HCT116 (cell line): ENCODE measurements at regions not wholly inside any gene's neighbourhood (a gene's known extent, or its start where the extent isn't known, plus 50 kb on each side); places are given as distances from the start of the nearest gene placed in this dataset.

ENCODE experiments used
- ATAC-seq: fragments of 200-7000 bp; cut with Tn5 transposase; 2 replicates; pipeline ENCODE4 v1.9.1; 2020; ENCODE audit warnings: mild to moderate bottlenecking, moderate library complexity
- BruUV-seq: library from RNA; stranded (reverse); fragments of 400-500 nt; replicated peaks from 2 replicates; lab custom pipeline; 2021; lab: Mats Ljungman, UMichigan
- CTCF ChIA-PET: fragments of 300-600 bp; sonication (Branson Sonifier 250); formaldehyde crosslinking; loops from one replicate; lab custom pipeline; 2021; ENCODE audit warnings: antibody characterized with exemption; lab: Charles Lee
- POLR2A ChIA-PET: fragments of 300-600, 350-600 bp; sonication (Branson Sonifier 250); formaldehyde crosslinking; loops from one replicate; lab custom pipeline; 2021; ENCODE audit warnings: antibody characterized with exemption; lab: Charles Lee
- RAD21 ChIA-PET, 2 experiments: fragments of 300-600 bp; sonication (Branson Sonifier 250); formaldehyde crosslinking; loops; one replicate each; lab custom pipeline; 2023; ENCODE audit warnings: low total read pairs in 2 of 2; ENCODE audit not compliant: uncharacterized antibody in 2 of 2, unreplicated experiment in 2 of 2, low non-redundant PET in 1 of 2; lab: Charles Lee
- DNase-seq: peaks from one replicate; pipeline ENCODE4 v3.0.0-alpha.2; 2010; ENCODE audit warnings: low read depth, low spot score
- H2AFZ ChIP-seq: fragments of 200-600 bp; shearing (Covaris generic), sonication (generic); 2 replicates; pipeline ENCODE4 v1.6.1; 2017; ENCODE audit warnings: low read depth, mixed run types, mixed read lengths, antibody characterized with exemption, low read length; ENCODE audit not compliant: poor library complexity, severe bottlenecking
- H3K27ac ChIP-seq: 2 replicates; pipeline ENCODE4 v1.5.1; 2012; ENCODE audit warnings: low read depth, low read length
- H3K27me3 ChIP-seq: fragments of 200-600 bp; sonication (generic); 2 replicates; pipeline ENCODE4 v1.6.1; 2016; ENCODE audit warnings: mixed run types, low read length, mixed read lengths; ENCODE audit not compliant: insufficient read depth
- H3K36me3 ChIP-seq, 2 experiments: fragments of 200-500 bp in 1 of 2; fragments of 200-600 bp in 1 of 2; sonication (Bioruptor generic) in 1 of 2; sonication (generic) in 1 of 2; 2 replicates each; pipeline versions ENCODE4 v1.5.1 to v1.6.1; 2014 to 2016; ENCODE audit warnings: low read length in 2 of 2, inconsistent platforms in 1 of 2, mixed read lengths in 1 of 2, mixed run types in 1 of 2; ENCODE audit not compliant: insufficient read depth in 2 of 2, control insufficient read depth in 1 of 2
- H3K4me1 ChIP-seq, 2 experiments: fragments of 200-600 bp in 1 of 2; sonication (generic) in 1 of 2; 2 replicates each; pipeline versions ENCODE4 v1.5.1 to v1.6.1; 2012 to 2017; ENCODE audit warnings: low read length in 2 of 2, inconsistent platforms in 1 of 2, mild to moderate bottlenecking in 1 of 2, mixed read lengths in 1 of 2, mixed run types in 1 of 2, moderate library complexity in 1 of 2; ENCODE audit not compliant: insufficient read depth in 2 of 2, control insufficient read depth in 1 of 2
- H3K4me2 ChIP-seq: fragments of 200-600 bp; sonication (generic); 2 replicates; pipeline ENCODE4 v1.6.1; 2017; ENCODE audit warnings: mixed run types, low read length, mixed read lengths
- H3K4me3 ChIP-seq, 2 experiments: fragments of 200-600 bp in 1 of 2; sonication (generic) in 1 of 2; replicated peaks in 1 of 2; 2 replicates each; pipeline ENCODE4 v1.5.1; 2011 to 2016; ENCODE audit warnings: low read length in 2 of 2, control low read depth in 1 of 2, low read depth in 1 of 2, mild to moderate bottlenecking in 1 of 2, mixed read lengths in 1 of 2, mixed run types in 1 of 2
- H3K79me2 ChIP-seq: fragments of 200-600 bp; sonication (generic); 2 replicates; pipeline ENCODE4 v1.6.1; 2017; ENCODE audit warnings: mild to moderate bottlenecking, mixed run types, low read length, moderate library complexity, mixed read lengths; ENCODE audit not compliant: insufficient read depth
- H3K9ac ChIP-seq: fragments of 200-600 bp; sonication (generic); 2 replicates; pipeline ENCODE4 v1.6.1; 2016; ENCODE audit warnings: low read length, mixed read lengths
- H3K9me2 ChIP-seq: fragments of 200-600 bp; sonication (generic), shearing (Covaris generic); 2 replicates; pipeline ENCODE4 v1.6.1; 2017; ENCODE audit warnings: mixed run types, mild to moderate bottlenecking, moderate library complexity; ENCODE audit not compliant: insufficient read depth
- H3K9me3 ChIP-seq, 2 experiments: fragments of 200-500 bp in 1 of 2; fragments of 200-600 bp in 1 of 2; sonication (Bioruptor generic) in 1 of 2; sonication (generic) in 1 of 2; 2 replicates each; pipeline ENCODE4 v1.6.1; 2014 to 2017; ENCODE audit warnings: low read length in 2 of 2, mixed read lengths in 2 of 2, inconsistent platforms in 1 of 2, low read depth in 1 of 2, mild to moderate bottlenecking in 1 of 2, mixed run types in 1 of 2, moderate library complexity in 1 of 2; ENCODE audit not compliant: control insufficient read depth in 1 of 2, insufficient read depth in 1 of 2
- H4K20me1 ChIP-seq: fragments of 200-600 bp; sonication (generic), shearing (Covaris generic); 2 replicates; pipeline ENCODE4 v1.6.1; 2017; ENCODE audit warnings: mixed run types, mild to moderate bottlenecking, moderate library complexity; ENCODE audit not compliant: insufficient read depth
- CBX3 ChIP-seq: IDR thresholded peaks from 2 replicates; pipeline ENCODE4 v1.6.1; 2012; ENCODE audit warnings: low read depth
- CEBPB ChIP-seq: IDR thresholded peaks from 2 replicates; pipeline ENCODE4 v1.6.1; 2012; ENCODE audit warnings: low read depth
- EZH2 ChIP-seq: fragments of 200-600 bp; sonication (generic); IDR thresholded peaks from 2 replicates; pipeline ENCODE4 v1.6.1; 2017; ENCODE audit warnings: antibody characterized with exemption, mixed run types
- EZH2phosphoT487 ChIP-seq: fragments of 200-600 bp; IDR thresholded peaks from 2 replicates; pipeline ENCODE4 v1.6.1; 2018; ENCODE audit warnings: antibody characterized with exemption, borderline replicate concordance
- FOSL1 ChIP-seq: IDR thresholded peaks from 2 replicates; pipeline ENCODE4 v1.6.1; 2012; ENCODE audit warnings: low read depth
- JUND ChIP-seq: IDR thresholded peaks from 2 replicates; pipeline ENCODE4 v1.6.1; 2012
- POLR2A ChIP-seq: IDR thresholded peaks from 2 replicates; pipeline ENCODE4 v1.7.0; 2011; ENCODE audit warnings: borderline replicate concordance; ENCODE audit not compliant: insufficient read depth, insufficient read length; ENCODE audit errors: extremely low read depth
- POLR2AphosphoS5 ChIP-seq: IDR thresholded peaks from 2 replicates; pipeline ENCODE4 v1.6.1; 2011; ENCODE audit warnings: mild to moderate bottlenecking, low read depth, low read length, moderate library complexity
- RAD21 ChIP-seq: IDR thresholded peaks from 2 replicates; pipeline ENCODE4 v1.6.1; 2012; ENCODE audit warnings: low read depth, mild to moderate bottlenecking
- SIN3A ChIP-seq: IDR thresholded peaks from 2 replicates; pipeline ENCODE4 v1.6.1; 2012; ENCODE audit warnings: low read depth
- SP1 ChIP-seq: IDR thresholded peaks from 2 replicates; pipeline ENCODE4 v1.6.1; 2012; ENCODE audit warnings: low read depth
- YY1 ChIP-seq: IDR thresholded peaks from 2 replicates; pipeline ENCODE4 v1.6.1; 2011; ENCODE audit warnings: low read length, low read depth, moderate library complexity, mild to moderate bottlenecking; ENCODE audit not compliant: insufficient replicate concordance; ENCODE audit errors: extremely low read depth
- intact Hi-C: fragments of 100-400 bp; cut with micrococcal nuclease; formaldehyde crosslinking; loops from 2 replicates; pipeline ENCODE4 v1.10.0; 2022
- TF ChIP-seq, protein P1 (sequence below): IDR thresholded peaks from 2 replicates; pipeline ENCODE4 v1.6.1; 2012
- TF ChIP-seq, protein P2 (sequence below): IDR thresholded peaks from 2 replicates; pipeline ENCODE4 v1.6.1; 2011; ENCODE audit warnings: mild to moderate bottlenecking, low read length, moderate library complexity; ENCODE audit not compliant: insufficient replicate concordance; ENCODE audit errors: extremely low read depth
- TF ChIP-seq, protein P3 (sequence below): IDR thresholded peaks from 2 replicates; pipeline ENCODE4 v1.6.1; 2012

DNA sequence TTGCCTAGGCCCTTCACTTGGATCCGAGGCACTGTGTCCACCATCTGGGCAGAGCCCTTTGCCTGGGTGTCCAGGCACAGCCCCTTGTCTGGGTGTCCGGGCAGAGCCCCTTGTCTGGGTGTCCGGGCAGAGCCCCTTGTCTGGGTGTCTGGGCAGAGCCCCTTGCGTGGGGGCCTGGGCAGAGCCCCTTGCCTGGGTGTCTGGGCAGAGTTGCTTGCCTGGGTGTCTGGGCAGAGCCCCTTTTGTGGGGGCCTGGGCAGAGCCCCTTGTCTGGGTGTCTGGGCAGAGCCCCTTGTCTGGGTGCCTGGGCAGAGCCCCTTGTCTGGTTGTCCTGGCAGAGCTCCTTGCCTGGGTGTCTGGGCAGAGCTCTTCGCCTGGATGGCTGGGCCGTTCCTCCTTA lies 443.4 kb upstream of the CDH4 start:
- TF ChIP-seq FOSL1 (no peak), POLR2AphosphoS5 (no peak), CBX3 (no peak), RAD21 (no peak), SP1 (no peak), POLR2A (no peak), JUND (no peak)
- TF ChIP-seq, protein P1, sequence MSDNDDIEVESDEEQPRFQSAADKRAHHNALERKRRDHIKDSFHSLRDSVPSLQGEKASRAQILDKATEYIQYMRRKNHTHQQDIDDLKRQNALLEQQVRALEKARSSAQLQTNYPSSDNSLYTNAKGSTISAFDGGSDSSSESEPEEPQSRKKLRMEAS, result no peak
- TF ChIP-seq, protein P2, sequence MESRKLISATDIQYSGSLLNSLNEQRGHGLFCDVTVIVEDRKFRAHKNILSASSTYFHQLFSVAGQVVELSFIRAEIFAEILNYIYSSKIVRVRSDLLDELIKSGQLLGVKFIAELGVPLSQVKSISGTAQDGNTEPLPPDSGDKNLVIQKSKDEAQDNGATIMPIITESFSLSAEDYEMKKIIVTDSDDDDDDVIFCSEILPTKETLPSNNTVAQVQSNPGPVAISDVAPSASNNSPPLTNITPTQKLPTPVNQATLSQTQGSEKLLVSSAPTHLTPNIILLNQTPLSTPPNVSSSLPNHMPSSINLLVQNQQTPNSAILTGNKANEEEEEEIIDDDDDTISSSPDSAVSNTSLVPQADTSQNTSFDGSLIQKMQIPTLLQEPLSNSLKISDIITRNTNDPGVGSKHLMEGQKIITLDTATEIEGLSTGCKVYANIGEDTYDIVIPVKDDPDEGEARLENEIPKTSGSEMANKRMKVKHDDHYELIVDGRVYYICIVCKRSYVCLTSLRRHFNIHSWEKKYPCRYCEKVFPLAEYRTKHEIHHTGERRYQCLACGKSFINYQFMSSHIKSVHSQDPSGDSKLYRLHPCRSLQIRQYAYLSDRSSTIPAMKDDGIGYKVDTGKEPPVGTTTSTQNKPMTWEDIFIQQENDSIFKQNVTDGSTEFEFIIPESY, result no peak
- RAD21 ChIA-PET, result no interaction called here
- ATAC-seq (no peak), DNase-seq (no peak)
- intact Hi-C loops, result no loop called here
- Histone ChIP-seq H3K4me3 (no peak overlapping the region), H3K36me3 (no peaks in the 10 kb centered on the region), H3K79me2 (no peaks in the 10 kb centered on the region), H3K9me2 (no peaks in the 10 kb centered on the region), H3K27ac (no peak overlapping the region), H3K27me3 (no peaks in the 10 kb centered on the region), H3K9ac (no peak overlapping the region), H4K20me1 (no peaks in the 10 kb centered on the region), H3K4me1 (no peaks in the 10 kb centered on the region), H3K4me2 (no peak overlapping the region), H3K9me3 (peaks cover 0 to 28% of the 10 kb centered on the region in 2 experiments; a peak in 2 of 4 replicates), H2AFZ (no peak overlapping the region)
- BruUV-seq, result no TSS peak
- CTCF ChIA-PET, result no interaction called here
- POLR2A ChIA-PET, result no interaction called here

DNA sequence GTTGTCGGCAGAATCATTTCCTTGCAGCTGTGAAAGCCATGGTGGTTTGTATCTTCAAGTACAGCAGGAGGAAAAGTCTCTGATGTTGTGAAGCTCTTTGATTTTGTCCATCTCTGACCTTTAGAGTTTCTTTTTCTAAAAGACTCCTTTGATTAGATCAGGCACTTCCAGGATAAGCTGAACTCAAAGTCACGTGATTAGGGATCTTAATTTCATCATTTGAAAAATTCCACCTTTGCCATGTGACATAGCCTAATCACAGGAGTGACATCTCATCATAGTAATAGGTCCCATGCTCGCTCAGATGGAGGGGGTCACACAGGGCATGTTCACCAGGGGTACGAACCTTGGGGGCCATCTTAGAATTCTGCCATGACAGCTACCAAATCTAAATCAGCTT lies 441.5 kb upstream of the CDH4 start:
- no peak for DNase-seq
- H3K79me2 ChIP-seq, result no peaks in the 10 kb centered on the region
- intact Hi-C loops, result no loop called here
- no peak overlapping the region for H2AFZ ChIP-seq
- H4K20me1 ChIP-seq, result no peaks in the 10 kb centered on the region
- ChIA-PET RAD21 (no interaction called here), CTCF (no interaction called here), POLR2A (no interaction called here)
- H3K36me3 ChIP-seq, result no peaks in the 10 kb centered on the region
- H3K27me3 ChIP-seq, result no peaks in the 10 kb centered on the region
- no peak overlapping the region for H3K27ac ChIP-seq
- no TSS peak for BruUV-seq
- no peaks in the 10 kb centered on the region for H3K9me2 ChIP-seq
- H3K9ac ChIP-seq, result no peak overlapping the region
- H3K4me3 ChIP-seq, result no peak overlapping the region
- H3K4me1 ChIP-seq, result no peaks in the 10 kb centered on the region
- no peak for ATAC-seq
- H3K4me2 ChIP-seq, result no peak overlapping the region
- H3K9me3 ChIP-seq, result peaks cover 0 to 33% of the 10 kb centered on the region in 2 experiments; a peak in 2 of 4 replicates
- no peak for TF ChIP-seq EZH2phosphoT487
- no peak for TF ChIP-seq SP1
- TF ChIP-seq, protein P3, sequence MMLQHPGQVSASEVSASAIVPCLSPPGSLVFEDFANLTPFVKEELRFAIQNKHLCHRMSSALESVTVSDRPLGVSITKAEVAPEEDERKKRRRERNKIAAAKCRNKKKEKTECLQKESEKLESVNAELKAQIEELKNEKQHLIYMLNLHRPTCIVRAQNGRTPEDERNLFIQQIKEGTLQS, result no peak
- TF ChIP-seq FOSL1, result no peak
- no peak for TF ChIP-seq CEBPB
- TF ChIP-seq, protein P2, result no peak
- no peak for TF ChIP-seq POLR2A
- TF ChIP-seq EZH2, result no peak
- no peak for TF ChIP-seq SIN3A
- no peak for TF ChIP-seq YY1
